ENCODE measurements at regions not wholly inside any gene's neighbourhood (a gene's known extent, or its start where the extent isn't known, plus 50 kb on each side); places are given as distances from the start of the nearest gene placed in this dataset.

DNA sequence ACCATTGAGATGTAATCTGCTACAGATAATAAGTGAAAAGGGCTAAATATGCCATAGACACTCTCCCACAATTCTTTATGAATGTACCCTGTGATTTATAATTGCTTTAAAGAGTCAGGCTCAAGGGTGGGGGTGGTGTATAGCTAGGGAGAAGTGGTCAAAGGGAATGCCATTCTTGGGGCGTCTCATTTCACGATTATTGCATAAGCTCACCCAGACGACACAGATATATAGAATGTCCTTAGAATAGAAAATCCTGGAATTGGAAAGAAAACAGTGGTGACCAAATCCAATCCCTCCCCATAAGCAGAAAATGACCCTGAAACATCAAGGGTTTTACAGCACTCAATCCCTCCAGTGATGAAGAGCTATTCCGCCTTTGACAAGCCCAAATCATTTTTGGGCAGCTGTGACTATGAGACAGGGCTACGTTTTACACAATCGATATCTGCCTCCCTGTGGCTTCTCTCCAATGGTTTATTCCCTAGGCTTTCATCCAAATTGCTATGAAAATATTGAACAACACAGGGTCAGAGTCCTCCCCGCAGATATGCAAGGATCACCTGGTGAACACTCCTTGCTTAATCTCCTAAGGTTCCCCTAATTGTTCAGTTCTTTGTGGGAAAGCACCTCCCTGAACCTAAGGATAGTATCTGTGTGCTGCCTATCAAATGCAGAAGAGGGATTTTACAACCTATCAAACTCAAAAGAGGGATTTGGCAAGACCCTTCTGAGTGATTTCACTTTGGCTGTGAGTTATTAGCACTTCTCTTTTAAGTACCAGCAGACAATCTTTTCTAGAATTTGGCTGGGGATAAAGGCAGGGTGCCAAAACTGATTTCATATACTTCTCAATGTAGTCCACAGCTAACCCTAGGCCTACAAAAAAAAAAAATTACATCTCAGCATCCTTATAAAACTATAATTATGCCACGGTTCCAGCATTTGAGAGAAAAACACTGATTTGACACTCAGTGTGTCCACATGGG is 144.9 kb upstream of the CDH6 start:
- Histone ChIP-seq H2BK20ac (ENCODE audit: low read depth, low read length, poor library complexity, severe bottlenecking) (no peak overlapping the region), H2BK5ac (ENCODE audit: insufficient read length, low read length) (no peak overlapping the region), H3K9ac (ENCODE audit: extremely low read depth, insufficient read length, low read length) (no peak overlapping the region), H4K8ac (replicated peaks; ENCODE audit: insufficient read length, low read depth, low read length) (no peak overlapping the region), H3K23me2 (ENCODE audit: insufficient read length, low read depth, low read length, poor library complexity, severe bottlenecking) (no peaks in the 10 kb centered on the region), H2AFZ (ENCODE audit: low read length) (no peak overlapping the region), H3K79me1 (ENCODE audit: insufficient read depth, low read depth, low read length, poor library complexity, severe bottlenecking) (no peaks in the 10 kb centered on the region), H4K5ac (ENCODE audit: insufficient read length, low read depth, low read length) (no peak overlapping the region), H2AK5ac (ENCODE audit: insufficient read length, low read length) (no peak overlapping the region), H3K18ac (ENCODE audit: insufficient read length, low read depth, low read length) (no peak overlapping the region), H3K79me2 (ENCODE audit: insufficient read depth, low read length) (no peaks in the 10 kb centered on the region), H3K4ac (ENCODE audit: low read depth, low read length) (no peak overlapping the region), H3K14ac (ENCODE audit: insufficient read depth, low read length) (no peak overlapping the region), H2BK15ac (ENCODE audit: low read depth, low read length) (no peak overlapping the region), H4K91ac (ENCODE audit: insufficient read length, low read depth, low read length) (no peak overlapping the region), H3K27ac (ENCODE audit: insufficient read length, low read depth, low read length) (no peak overlapping the region), H3K9me3 (ENCODE audit: control insufficient read depth, low read depth, low read length) (no peaks in the 10 kb centered on the region), H3K27me3 (ENCODE audit: insufficient read depth, low read length) (no peaks in the 10 kb centered on the region), H3K23ac (ENCODE audit: insufficient read length, low read depth, low read length) (no peak overlapping the region), H2BK12ac (ENCODE audit: insufficient read length, low read depth, low read length) (no peak overlapping the region), H4K20me1 (ENCODE audit: control insufficient read depth, insufficient read depth, insufficient read length) (no peaks in the 10 kb centered on the region), H2BK120ac (ENCODE audit: low read depth, low read length, poor library complexity, severe bottlenecking) (no peak overlapping the region), H3K56ac (ENCODE audit: insufficient read length, low read depth, low read length) (no peak overlapping the region), H3T11ph (ENCODE audit: low read length) (no peak overlapping the region), H3K4me2 (ENCODE audit: insufficient read depth, insufficient read length, low read length) (no peak overlapping the region), H3K4me1 (ENCODE audit: insufficient read depth, low read length) (peaks cover 3% of the 10 kb centered on the region; the same call in 1 of the 2 replicates)
- H3K27ac Mint-ChIP-seq, result peak overlapping the region in 2 of 3 experiments; percentile 2 to 88; a peak in 3 of 7 replicates
- TF ChIP-seq, protein P1, sequence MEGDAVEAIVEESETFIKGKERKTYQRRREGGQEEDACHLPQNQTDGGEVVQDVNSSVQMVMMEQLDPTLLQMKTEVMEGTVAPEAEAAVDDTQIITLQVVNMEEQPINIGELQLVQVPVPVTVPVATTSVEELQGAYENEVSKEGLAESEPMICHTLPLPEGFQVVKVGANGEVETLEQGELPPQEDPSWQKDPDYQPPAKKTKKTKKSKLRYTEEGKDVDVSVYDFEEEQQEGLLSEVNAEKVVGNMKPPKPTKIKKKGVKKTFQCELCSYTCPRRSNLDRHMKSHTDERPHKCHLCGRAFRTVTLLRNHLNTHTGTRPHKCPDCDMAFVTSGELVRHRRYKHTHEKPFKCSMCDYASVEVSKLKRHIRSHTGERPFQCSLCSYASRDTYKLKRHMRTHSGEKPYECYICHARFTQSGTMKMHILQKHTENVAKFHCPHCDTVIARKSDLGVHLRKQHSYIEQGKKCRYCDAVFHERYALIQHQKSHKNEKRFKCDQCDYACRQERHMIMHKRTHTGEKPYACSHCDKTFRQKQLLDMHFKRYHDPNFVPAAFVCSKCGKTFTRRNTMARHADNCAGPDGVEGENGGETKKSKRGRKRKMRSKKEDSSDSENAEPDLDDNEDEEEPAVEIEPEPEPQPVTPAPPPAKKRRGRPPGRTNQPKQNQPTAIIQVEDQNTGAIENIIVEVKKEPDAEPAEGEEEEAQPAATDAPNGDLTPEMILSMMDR (conservative IDR thresholded peaks at IDR 0.05), result no peak
- peaks cover 0 to 4% (median 0%) of the 10 kb centered on the region in 3 experiments; a peak in 2 of 7 replicates for H3K36me3 Mint-ChIP-seq (ENCODE audit: insufficient read depth in 1 of 3, low read depth in 3 of 3)
- no peak overlapping the region for H3K4me3 Mint-ChIP-seq
- H3K4me1 Mint-ChIP-seq, result peaks cover 56 to 65% of the 10 kb centered on the region in 2 experiments
- H3K27me3 Mint-ChIP-seq (ENCODE audit: low read depth), result no peaks in the 10 kb centered on the region
- no CpG with 5 or more reads among the region's 8 CpGs for whole genome bisulfite sequencing (ENCODE audit: extremely low coverage, insufficient read length, low lambda C conversion rate)
- H3K9me3 Mint-ChIP-seq, result no peaks in the 10 kb centered on the region; a peak in 2 of 5 replicates
- DNase-seq, result no peak

Data from H9 (cell line).